Astrocyte (in vitro differentiated cells and primary cell): ENCODE measurements at regions not wholly inside any gene's neighbourhood (a gene's known extent, or its start where the extent isn't known, plus 50 kb on each side); places are given as distances from the start of the nearest gene placed in this dataset.

Source experiments
- DNase-seq: peaks from one replicate; pipeline ENCODE4 v3.0.0-alpha.2; 2010; ENCODE audit warnings: low read depth
- FAIRE-seq: peaks from 2 replicates; lab custom pipeline; 2011; peaks lifted over from hg19 to GRCh38; lab: Jason Lieb, UNC
- H2AFZ ChIP-seq: 2 replicates; pipeline ENCODE4 v1.6.0; 2012; ENCODE audit warnings: low read depth, low read length, inconsistent platforms
- H3K27ac ChIP-seq: 2 replicates; pipeline ENCODE4 v1.5.1; 2011; ENCODE audit warnings: low read depth, low read length, inconsistent platforms
- H3K27me3 ChIP-seq: 2 replicates; pipeline ENCODE4 v1.6.0; 2011; ENCODE audit warnings: low read length, inconsistent platforms; ENCODE audit not compliant: insufficient read depth
- H3K36me3 ChIP-seq: 2 replicates; pipeline ENCODE4 v1.5.1; 2011; ENCODE audit warnings: low read length, inconsistent platforms; ENCODE audit not compliant: insufficient read depth
- H3K4me1 ChIP-seq: 2 replicates; pipeline ENCODE4 v1.5.1; 2011; ENCODE audit warnings: low read length, inconsistent platforms; ENCODE audit not compliant: insufficient read depth
- H3K4me2 ChIP-seq: 2 replicates; pipeline ENCODE4 v1.6.0; 2012; ENCODE audit warnings: low read length, inconsistent platforms
- H3K4me3 ChIP-seq: 2 replicates; pipeline ENCODE4 v1.5.1; 2011; ENCODE audit warnings: low read depth, mild to moderate bottlenecking, low read length, inconsistent platforms; ENCODE audit not compliant: insufficient read depth
- H3K79me2 ChIP-seq: 2 replicates; pipeline ENCODE4 v1.6.0; 2012; ENCODE audit warnings: mild to moderate bottlenecking, low read length, inconsistent platforms; ENCODE audit not compliant: insufficient read depth
- H3K9ac ChIP-seq: 2 replicates; pipeline ENCODE4 v1.6.0; 2012; ENCODE audit warnings: mild to moderate bottlenecking, low read length, inconsistent platforms
- H3K9me3 ChIP-seq: 2 replicates; pipeline ENCODE4 v1.5.1; 2012; ENCODE audit warnings: low read depth, mild to moderate bottlenecking, low read length, inconsistent platforms; ENCODE audit not compliant: insufficient read depth
- H4K20me1 ChIP-seq: 2 replicates; pipeline ENCODE4 v1.6.0; 2012; ENCODE audit warnings: low read length, inconsistent platforms; ENCODE audit not compliant: insufficient read depth
- H3K27ac Mint-ChIP-seq: one replicate; pipeline ENCODE4 v1.8.0; 2021; ENCODE audit warnings: mild to moderate bottlenecking, mixed read lengths; ENCODE audit not compliant: unreplicated experiment
- H3K27me3 Mint-ChIP-seq: one replicate; pipeline ENCODE4 v1.8.0; 2021; ENCODE audit warnings: low read depth, mixed read lengths; ENCODE audit not compliant: unreplicated experiment
- H3K36me3 Mint-ChIP-seq: one replicate; pipeline ENCODE4 v1.8.0; 2021; ENCODE audit warnings: low read depth, mixed read lengths; ENCODE audit not compliant: unreplicated experiment
- H3K4me1 Mint-ChIP-seq: one replicate; pipeline ENCODE4 v1.8.0; 2021; ENCODE audit warnings: low read depth, mixed read lengths; ENCODE audit not compliant: unreplicated experiment
- H3K4me3 Mint-ChIP-seq: one replicate; pipeline ENCODE4 v1.8.0; 2021; ENCODE audit warnings: mild to moderate bottlenecking, moderate library complexity, mixed read lengths; ENCODE audit not compliant: unreplicated experiment
- H3K9me3 Mint-ChIP-seq: one replicate; pipeline ENCODE4 v1.8.0; 2021; ENCODE audit warnings: mild to moderate bottlenecking, mixed read lengths; ENCODE audit not compliant: unreplicated experiment
- EZH2 ChIP-seq: IDR thresholded peaks from 2 replicates; pipeline ENCODE4 v1.6.1; 2012; ENCODE audit warnings: mild to moderate bottlenecking, low read length, inconsistent platforms; ENCODE audit not compliant: insufficient read depth
- TF ChIP-seq, protein P1 (sequence below): IDR thresholded peaks from 2 replicates; pipeline ENCODE4 v1.5.1; 2011; ENCODE audit warnings: low read depth, mild to moderate bottlenecking, inconsistent platforms, low read length, moderate library complexity; ENCODE audit not compliant: insufficient read depth

DNA sequence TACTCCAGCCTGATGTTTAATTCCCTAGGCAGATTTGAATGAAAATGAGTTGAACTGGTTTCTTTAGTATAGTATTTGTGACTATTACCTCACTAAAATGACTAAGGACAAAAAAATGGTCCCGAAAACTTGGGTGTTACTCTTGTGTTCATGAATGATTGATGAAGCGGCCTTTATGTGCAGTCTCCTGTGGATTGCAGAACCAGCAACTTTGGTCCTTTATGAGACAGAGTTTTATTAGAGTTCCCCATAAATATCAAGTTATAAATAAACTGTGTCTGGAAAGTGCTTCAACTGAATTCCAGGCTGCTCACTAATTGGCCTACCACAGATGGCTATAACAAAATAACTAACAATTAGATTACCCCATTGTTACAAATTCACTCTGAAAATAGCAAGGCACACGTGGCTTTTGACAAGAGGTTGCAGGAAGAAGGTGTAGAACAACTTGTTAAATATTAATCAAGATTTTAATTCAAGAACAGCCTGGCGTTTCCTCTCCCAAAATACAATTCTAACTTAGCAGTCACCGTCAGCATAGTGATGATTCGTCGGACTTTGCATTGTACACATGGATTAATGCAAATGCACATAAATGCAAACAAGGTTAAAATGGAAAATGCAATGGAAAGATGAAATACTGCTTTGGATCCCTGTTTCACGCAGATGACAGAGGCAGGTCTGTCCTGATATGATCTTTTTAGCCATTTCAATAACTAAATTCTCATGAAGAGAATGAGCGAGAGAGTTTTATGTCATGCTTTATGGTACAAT, 567.3 kb upstream of the ZNF717 start:
- H3K9me3 Mint-ChIP-seq, result peaks cover 2% of the 10 kb centered on the region
- H3K9me3 ChIP-seq, result no peaks in the 10 kb centered on the region
- DNase-seq (no peak), FAIRE-seq (no peak)
- no peaks in the 10 kb centered on the region for H3K36me3 ChIP-seq
- no peaks in the 10 kb centered on the region for H4K20me1 ChIP-seq
- H3K4me1 ChIP-seq, result no peaks in the 10 kb centered on the region
- no peaks in the 10 kb centered on the region for H3K27me3 Mint-ChIP-seq
- no peak overlapping the region for H3K4me3 Mint-ChIP-seq
- no peak overlapping the region for H3K27ac Mint-ChIP-seq
- no peak overlapping the region for H3K9ac ChIP-seq
- H2AFZ ChIP-seq, result no peak overlapping the region
- no peaks in the 10 kb centered on the region for H3K79me2 ChIP-seq
- H3K27ac ChIP-seq, result no peak overlapping the region
- TF ChIP-seq, protein P1, sequence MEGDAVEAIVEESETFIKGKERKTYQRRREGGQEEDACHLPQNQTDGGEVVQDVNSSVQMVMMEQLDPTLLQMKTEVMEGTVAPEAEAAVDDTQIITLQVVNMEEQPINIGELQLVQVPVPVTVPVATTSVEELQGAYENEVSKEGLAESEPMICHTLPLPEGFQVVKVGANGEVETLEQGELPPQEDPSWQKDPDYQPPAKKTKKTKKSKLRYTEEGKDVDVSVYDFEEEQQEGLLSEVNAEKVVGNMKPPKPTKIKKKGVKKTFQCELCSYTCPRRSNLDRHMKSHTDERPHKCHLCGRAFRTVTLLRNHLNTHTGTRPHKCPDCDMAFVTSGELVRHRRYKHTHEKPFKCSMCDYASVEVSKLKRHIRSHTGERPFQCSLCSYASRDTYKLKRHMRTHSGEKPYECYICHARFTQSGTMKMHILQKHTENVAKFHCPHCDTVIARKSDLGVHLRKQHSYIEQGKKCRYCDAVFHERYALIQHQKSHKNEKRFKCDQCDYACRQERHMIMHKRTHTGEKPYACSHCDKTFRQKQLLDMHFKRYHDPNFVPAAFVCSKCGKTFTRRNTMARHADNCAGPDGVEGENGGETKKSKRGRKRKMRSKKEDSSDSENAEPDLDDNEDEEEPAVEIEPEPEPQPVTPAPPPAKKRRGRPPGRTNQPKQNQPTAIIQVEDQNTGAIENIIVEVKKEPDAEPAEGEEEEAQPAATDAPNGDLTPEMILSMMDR, result no peak
- TF ChIP-seq EZH2, result no peak
- H3K36me3 Mint-ChIP-seq, result no peaks in the 10 kb centered on the region
- peaks cover 3% of the 10 kb centered on the region for H3K4me1 Mint-ChIP-seq
- H3K4me3 ChIP-seq, result no peak overlapping the region
- H3K4me2 ChIP-seq, result no peak overlapping the region
- no peaks in the 10 kb centered on the region for H3K27me3 ChIP-seq

DNA sequence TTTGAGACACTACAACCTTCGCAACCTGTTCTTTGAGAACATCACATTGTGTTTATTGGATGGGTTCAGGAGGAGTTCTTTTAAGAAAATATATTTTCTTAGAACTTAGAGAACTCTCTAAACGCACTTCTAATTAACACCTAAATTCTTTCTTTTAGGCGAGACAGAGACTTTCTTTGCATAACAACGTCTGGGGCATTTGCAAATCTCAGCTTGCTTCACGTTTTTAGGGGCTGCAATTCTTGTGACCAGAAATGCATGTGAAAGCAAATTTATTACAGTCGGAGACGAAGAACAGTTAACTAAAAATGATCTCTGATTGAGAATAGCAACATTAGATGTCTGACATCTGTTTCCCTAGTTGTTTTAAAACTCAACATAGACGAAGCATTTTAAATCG, 568.3 kb upstream of the ZNF717 start:
- H3K4me1 Mint-ChIP-seq, result peaks cover 3% of the 10 kb centered on the region
- H3K36me3 Mint-ChIP-seq, result no peaks in the 10 kb centered on the region
- no peak for TF ChIP-seq EZH2
- H3K79me2 ChIP-seq, result no peaks in the 10 kb centered on the region
- H3K27ac ChIP-seq, result no peak overlapping the region
- no peaks in the 10 kb centered on the region for H3K36me3 ChIP-seq
- no peak overlapping the region for H3K4me2 ChIP-seq
- no peak overlapping the region for H3K27ac Mint-ChIP-seq
- no peak overlapping the region for H2AFZ ChIP-seq
- no peak for DNase-seq
- no peaks in the 10 kb centered on the region for H3K27me3 Mint-ChIP-seq
- H3K4me1 ChIP-seq, result no peaks in the 10 kb centered on the region
- no peaks in the 10 kb centered on the region for H4K20me1 ChIP-seq
- FAIRE-seq, result no peak
- H3K4me3 Mint-ChIP-seq, result no peak overlapping the region
- no peaks in the 10 kb centered on the region for H3K9me3 ChIP-seq
- H3K9ac ChIP-seq, result no peak overlapping the region
- H3K9me3 Mint-ChIP-seq, result no peaks in the 10 kb centered on the region
- H3K27me3 ChIP-seq, result no peaks in the 10 kb centered on the region
- no peak overlapping the region for H3K4me3 ChIP-seq

DNA sequence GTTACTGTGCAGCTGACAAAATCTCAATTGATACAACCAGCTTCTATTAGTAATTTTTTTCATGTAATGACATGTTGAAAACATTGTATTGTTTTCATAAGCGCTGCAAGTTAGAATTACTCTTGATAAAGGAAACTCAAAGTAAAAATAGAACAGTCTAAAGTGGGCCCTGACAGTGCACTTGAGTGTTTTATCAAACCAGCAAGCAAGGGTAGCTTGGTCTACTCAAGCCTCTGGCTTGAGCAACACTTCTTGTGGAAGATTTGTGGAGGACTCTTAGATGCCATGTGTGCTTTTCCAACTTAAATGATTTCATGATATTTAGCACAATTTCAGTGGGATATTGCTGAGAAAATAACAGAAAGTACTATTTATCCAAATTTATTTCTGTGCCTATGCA, 575.7 kb upstream of the ZNF717 start:
- Histone ChIP-seq H3K27me3 (no peaks in the 10 kb centered on the region), H3K9ac (no peak overlapping the region), H2AFZ (no peak overlapping the region), H3K27ac (no peak overlapping the region), H3K79me2 (no peaks in the 10 kb centered on the region), H3K4me3 (no peak overlapping the region), H4K20me1 (no peaks in the 10 kb centered on the region), H3K36me3 (no peaks in the 10 kb centered on the region), H3K9me3 (no peaks in the 10 kb centered on the region), H3K4me1 (no peaks in the 10 kb centered on the region), H3K4me2 (no peak overlapping the region)
- Mint-ChIP-seq H3K4me3 (no peak overlapping the region), H3K9me3 (no peaks in the 10 kb centered on the region), H3K27me3 (no peaks in the 10 kb centered on the region), H3K27ac (no peak overlapping the region), H3K36me3 (no peaks in the 10 kb centered on the region), H3K4me1 (peaks cover 3% of the 10 kb centered on the region)
- DNase-seq (no peak), FAIRE-seq (no peak)
- no peak for TF ChIP-seq EZH2
- TF ChIP-seq, protein P1, result no peak
